ENCODE measurements at regions not wholly inside any gene's neighbourhood (a gene's known extent, or its start where the extent isn't known, plus 50 kb on each side); places are given as distances from the start of the nearest gene placed in this dataset.

GRCh38 chrX:17922303-17922702, 61.2 kb upstream of the RAI2 start:
- no peak for DNase-seq (ENCODE audit: low spot score)

GRCh38 chrX:17919896-17920446, 58.9 kb upstream of the RAI2 start:
- no peak for DNase-seq (ENCODE audit: low spot score)

- no peak for DNase-seq (ENCODE audit: low spot score)
These were observed 57.0 kb upstream of the RAI2 start for GRCh38 chrX:17917945-17918577.

GRCh38 chrX:17913801-17914200, 52.7 kb upstream of the RAI2 start:
- DNase-seq (ENCODE audit: low spot score): no peak

Measured in AG20443 (cell line).